ENCODE measurements at regions not wholly inside any gene's neighbourhood (a gene's known extent, or its start where the extent isn't known, plus 50 kb on each side); places are given as distances from the start of the nearest gene placed in this dataset.
A peak's percentile ranks its signal among the peaks of the same experiment; 100 is the strongest.

DNA sequence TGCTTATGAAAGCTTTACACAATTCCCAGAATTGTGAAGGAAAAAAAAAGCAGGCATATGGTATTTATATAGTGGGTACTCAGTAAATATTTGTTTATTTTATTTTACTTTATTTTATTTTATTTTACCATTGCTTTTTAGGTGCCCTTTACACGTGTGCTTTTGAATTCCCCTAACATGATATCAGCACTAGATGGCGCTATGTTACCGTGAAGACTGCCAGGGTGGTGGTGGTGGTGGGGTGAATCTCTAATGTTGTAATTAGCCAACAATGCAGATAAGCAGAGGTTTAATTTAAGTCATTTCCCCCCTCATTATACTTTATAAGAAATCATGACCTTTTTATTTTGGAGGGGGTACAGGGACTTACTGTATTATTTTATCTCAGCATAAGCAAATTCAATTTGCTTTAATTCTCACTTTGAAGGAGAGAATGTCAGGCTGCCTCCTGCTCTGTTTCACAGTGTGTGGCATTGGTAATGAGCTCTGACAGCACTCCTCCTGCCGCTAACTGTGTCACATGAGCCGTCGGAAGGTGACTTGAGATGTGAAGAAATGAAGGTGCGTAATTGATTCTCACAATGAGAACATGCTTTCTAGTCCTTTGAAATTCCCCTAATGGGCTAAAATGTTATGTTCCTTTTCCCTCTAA, 165.6 kb downstream of the YTHDC2 start:
- 37 to 42% (median 39%) methylated on average over 7 of the region's 7 CpGs for WGBS, 3 donors
- Histone ChIP-seq H3K4me3 (no peak overlapping the region), H3K4me1 (ENCODE audit: insufficient read depth) (no peaks in the 10 kb centered on the region), H3K27me3 (no peaks in the 10 kb centered on the region), H3K27ac (no peak overlapping the region), H3K36me3 (no peaks in the 10 kb centered on the region), H3K9me3 (no peaks in the 10 kb centered on the region)
- intact Hi-C loops (cut with DNase I) = no loop called here
- TF ChIP-seq EP300 (IDR thresholded peaks at IDR 0.05) (no peak), POLR2A (IDR thresholded peaks at IDR 0.05) (no peak)
- TF ChIP-seq, protein P1, sequence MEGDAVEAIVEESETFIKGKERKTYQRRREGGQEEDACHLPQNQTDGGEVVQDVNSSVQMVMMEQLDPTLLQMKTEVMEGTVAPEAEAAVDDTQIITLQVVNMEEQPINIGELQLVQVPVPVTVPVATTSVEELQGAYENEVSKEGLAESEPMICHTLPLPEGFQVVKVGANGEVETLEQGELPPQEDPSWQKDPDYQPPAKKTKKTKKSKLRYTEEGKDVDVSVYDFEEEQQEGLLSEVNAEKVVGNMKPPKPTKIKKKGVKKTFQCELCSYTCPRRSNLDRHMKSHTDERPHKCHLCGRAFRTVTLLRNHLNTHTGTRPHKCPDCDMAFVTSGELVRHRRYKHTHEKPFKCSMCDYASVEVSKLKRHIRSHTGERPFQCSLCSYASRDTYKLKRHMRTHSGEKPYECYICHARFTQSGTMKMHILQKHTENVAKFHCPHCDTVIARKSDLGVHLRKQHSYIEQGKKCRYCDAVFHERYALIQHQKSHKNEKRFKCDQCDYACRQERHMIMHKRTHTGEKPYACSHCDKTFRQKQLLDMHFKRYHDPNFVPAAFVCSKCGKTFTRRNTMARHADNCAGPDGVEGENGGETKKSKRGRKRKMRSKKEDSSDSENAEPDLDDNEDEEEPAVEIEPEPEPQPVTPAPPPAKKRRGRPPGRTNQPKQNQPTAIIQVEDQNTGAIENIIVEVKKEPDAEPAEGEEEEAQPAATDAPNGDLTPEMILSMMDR (IDR thresholded peaks at IDR 0.05) = peak; percentile 14 to 23 (median 19)
- no peak for DNase-seq

DNA sequence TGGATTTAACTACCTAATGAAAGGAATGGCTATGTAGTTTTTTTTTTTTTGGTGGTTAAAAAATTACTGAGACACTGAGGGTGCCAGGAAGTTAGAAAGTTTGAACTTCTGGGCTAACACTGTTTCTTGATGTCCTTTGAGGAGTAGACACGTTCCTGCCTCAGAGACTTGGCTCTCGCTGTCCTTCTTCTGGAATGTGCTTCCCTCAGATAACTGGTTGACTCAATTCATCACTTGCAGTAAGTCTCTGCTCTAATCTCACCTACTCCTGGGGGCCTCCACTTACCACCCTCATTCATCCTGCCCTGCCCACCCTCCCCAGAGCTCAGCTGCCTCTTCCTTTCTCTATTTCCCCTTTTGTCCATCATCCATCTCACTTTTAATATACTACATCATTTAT, 167.0 kb downstream of the YTHDC2 start:
- 16 to 32% (median 30%) methylated on average over 2 of the region's 2 CpGs for WGBS, 3 donors
- Histone ChIP-seq H3K36me3 (no peaks in the 10 kb centered on the region), H3K4me3 (no peak overlapping the region), H3K27ac (no peak overlapping the region), H3K4me1 (ENCODE audit: insufficient read depth) (no peaks in the 10 kb centered on the region), H3K9me3 (no peaks in the 10 kb centered on the region), H3K27me3 (no peaks in the 10 kb centered on the region)
- TF ChIP-seq, protein P1 (IDR thresholded peaks at IDR 0.05) = no peak
- no peak for DNase-seq
- intact Hi-C loops (cut with DNase I) = no loop called here

DNA sequence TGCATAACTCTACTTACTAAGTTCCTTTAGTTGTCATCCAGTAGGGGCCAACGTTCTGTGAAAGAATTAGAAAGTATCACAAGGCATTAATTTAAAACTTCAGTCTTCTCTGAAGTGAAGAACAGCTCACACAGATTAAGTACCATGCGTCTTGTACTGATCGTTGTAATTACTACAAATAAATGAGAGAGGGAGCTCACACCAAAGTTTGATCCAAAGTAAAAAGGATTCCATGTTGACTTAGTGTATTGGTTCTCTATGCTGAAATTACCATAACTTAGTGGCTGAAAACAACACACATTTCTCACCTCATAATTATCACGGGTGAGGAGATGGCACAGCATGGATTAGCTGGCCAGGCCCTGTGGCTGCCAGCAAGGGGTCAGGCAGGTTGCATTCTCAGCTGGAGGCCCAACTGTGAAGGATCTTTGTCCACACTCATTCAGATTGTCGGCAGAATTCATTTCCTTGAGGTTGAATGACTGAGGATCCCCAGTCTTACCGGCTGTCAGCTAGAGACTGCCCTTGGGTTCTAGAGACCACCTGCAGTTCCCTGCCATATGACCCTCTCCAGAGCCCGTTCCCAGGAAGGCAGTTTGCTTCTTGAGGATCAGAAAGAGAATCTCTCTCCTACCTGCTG, 169.1 kb downstream of the YTHDC2 start:
- H3K27me3 ChIP-seq = no peaks in the 10 kb centered on the region
- no peak for DNase-seq
- no peaks in the 10 kb centered on the region for H3K36me3 ChIP-seq
- intact Hi-C loops (cut with DNase I) = no loop called here
- no peak overlapping the region for H3K27ac ChIP-seq
- no peaks in the 10 kb centered on the region for H3K9me3 ChIP-seq
- no peak overlapping the region for H3K4me3 ChIP-seq
- TF ChIP-seq, protein P1 (IDR thresholded peaks at IDR 0.05) = no peak
- TF ChIP-seq POLR2A (IDR thresholded peaks at IDR 0.05) (no peak), EP300 (IDR thresholded peaks at IDR 0.05) (no peak)
- WGBS, 3 donors = 48 to 50% (median 50%) methylated on average over 7 of the region's 7 CpGs
- H3K4me1 ChIP-seq (ENCODE audit: insufficient read depth) = no peaks in the 10 kb centered on the region

DNA sequence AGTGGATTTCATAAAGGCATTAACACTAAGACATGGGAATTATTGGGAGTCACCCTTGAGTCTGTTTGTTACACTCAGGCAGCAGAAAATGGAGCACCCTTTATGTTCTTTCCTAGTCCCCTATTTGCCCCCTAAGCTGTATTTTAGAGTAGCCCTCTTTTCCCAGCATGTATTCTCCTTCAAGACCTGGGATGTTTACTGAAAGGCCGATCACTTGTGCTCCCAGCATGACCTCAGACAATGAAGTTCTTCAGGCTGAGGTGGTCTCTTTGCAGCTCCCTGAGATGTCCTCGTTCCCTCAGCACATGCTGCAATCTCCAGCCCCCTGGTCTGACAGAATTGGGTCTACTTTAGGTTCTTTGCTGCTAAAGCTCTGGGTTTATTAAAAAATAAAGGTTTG, 169.7 kb downstream of the YTHDC2 start:
- Histone ChIP-seq H3K9me3 (no peaks in the 10 kb centered on the region), H3K27ac (no peak overlapping the region), H3K4me1 (ENCODE audit: insufficient read depth) (no peaks in the 10 kb centered on the region), H3K27me3 (no peaks in the 10 kb centered on the region), H3K36me3 (no peaks in the 10 kb centered on the region), H3K4me3 (no peak overlapping the region)
- intact Hi-C loops (cut with DNase I) = no loop called here
- no peak for DNase-seq
- TF ChIP-seq POLR2A (IDR thresholded peaks at IDR 0.05) = no peak
- TF ChIP-seq, protein P1 (IDR thresholded peaks at IDR 0.05) = no peak
- no peak for TF ChIP-seq EP300 (IDR thresholded peaks at IDR 0.05)
- 84 to 87% (median 85%) methylated on average over 2 of the region's 2 CpGs for WGBS, 3 donors

Data from ovary (tissue), 7 donors.